Activated CD8-positive, alpha-beta T cell treated with anti-CD3 and anti-CD28 coated beads for 36 hours (primary cell): ENCODE measurements at regions not wholly inside any gene's neighbourhood (a gene's known extent, or its start where the extent isn't known, plus 50 kb on each side); places are given as distances from the start of the nearest gene placed in this dataset.

ENCODE experiments used
- ATAC-seq: fragments of 200-7000 bp; cut with Tn5 transposase; one replicate; pipeline ENCODE4 v1.10.0; 2021; ENCODE audit warnings: mild to moderate bottlenecking, moderate library complexity
- CTCF ChIA-PET: fragments of 350-600 bp; sonication (Branson Sonifier 250); formaldehyde crosslinking; loops from one replicate; lab custom pipeline; 2021; ENCODE audit warnings: antibody characterized with exemption; lab: Charles Lee
- POLR2A ChIA-PET: fragments of 350-600 bp; sonication (Branson Sonifier 250); formaldehyde crosslinking; loops from one replicate; lab custom pipeline; 2021; ENCODE audit warnings: antibody characterized with exemption; lab: Charles Lee
- DNase-seq: peaks from one replicate; pipeline ENCODE4 v3.0.0-alpha.2; 2020
- H3K27ac Mint-ChIP-seq: one replicate; pipeline ENCODE4 v1.8.0; 2021; ENCODE audit warnings: mild to moderate bottlenecking, mixed read lengths
- H3K27me3 Mint-ChIP-seq: one replicate; pipeline ENCODE4 v1.8.0; 2021; ENCODE audit warnings: mixed read lengths
- H3K36me3 Mint-ChIP-seq: one replicate; pipeline ENCODE4 v1.8.0; 2021; ENCODE audit warnings: low read depth, mixed read lengths
- H3K4me1 Mint-ChIP-seq: one replicate; pipeline ENCODE4 v1.8.0; 2021; ENCODE audit warnings: low read depth, mixed read lengths
- H3K4me3 Mint-ChIP-seq: one replicate; pipeline ENCODE4 v1.8.0; 2021; ENCODE audit warnings: mild to moderate bottlenecking, moderate library complexity, mixed read lengths
- H3K9me3 Mint-ChIP-seq: one replicate; pipeline ENCODE4 v1.8.0; 2021; ENCODE audit warnings: mixed read lengths
- intact Hi-C: fragments of 100-400 bp; cut with micrococcal nuclease; formaldehyde crosslinking; loops from one replicate; pipeline ENCODE4 v1.10.0; 2022
- TF ChIP-seq, protein P1 (sequence below): fragments of 200-600 bp; IDR thresholded peaks from one replicate; pipeline ENCODE4 v1.8.0; 2022; ENCODE audit warnings: antibody characterized with exemption, mild to moderate bottlenecking

DNA sequence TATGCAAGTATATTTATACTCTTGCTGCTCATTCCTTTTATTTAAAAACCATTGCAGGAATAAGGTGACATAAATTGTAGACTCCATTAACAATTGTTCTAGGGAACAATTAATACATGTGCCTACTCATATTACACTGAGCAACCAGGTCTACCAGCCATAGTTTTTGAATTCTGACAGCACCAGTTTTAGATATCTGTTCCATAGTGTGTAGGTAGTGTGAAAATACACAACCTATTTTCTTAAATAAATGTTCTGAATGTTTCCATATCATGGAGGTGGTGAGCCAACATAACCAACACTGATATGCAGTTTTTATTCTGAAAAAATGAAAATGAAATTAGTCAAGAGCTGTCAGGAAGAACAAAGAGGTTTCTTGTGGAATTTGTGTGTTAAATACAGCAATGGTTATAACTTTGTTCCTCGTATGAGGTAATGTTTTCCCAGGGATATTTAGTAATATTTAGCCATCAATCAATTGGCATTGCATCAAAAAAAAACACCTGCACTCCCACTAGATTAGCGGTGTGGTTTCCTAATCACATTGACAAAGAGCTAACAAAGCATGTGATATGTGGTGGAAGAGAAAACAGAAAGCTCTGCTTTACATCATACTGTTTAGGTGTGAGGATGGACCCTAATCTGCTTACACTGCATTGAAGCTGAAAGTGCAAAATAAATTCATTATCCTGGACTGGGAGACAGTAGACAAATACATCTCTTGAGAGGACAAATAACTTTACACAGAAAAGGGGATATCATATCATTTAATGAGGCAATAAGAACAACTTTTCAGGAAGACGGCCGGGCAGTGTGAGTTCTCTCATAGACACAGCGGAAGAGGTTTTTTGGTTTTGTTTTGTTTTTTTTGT, 369.5 kb upstream of the THBS1 start:
- Mint-ChIP-seq H3K4me3 (no peak overlapping the region), H3K36me3 (no peaks in the 10 kb centered on the region), H3K4me1 (peaks cover 2% of the 10 kb centered on the region), H3K9me3 (peaks cover 10% of the 10 kb centered on the region), H3K27ac (no peak overlapping the region), H3K27me3 (peaks cover 21% of the 10 kb centered on the region)
- TF ChIP-seq, protein P1, sequence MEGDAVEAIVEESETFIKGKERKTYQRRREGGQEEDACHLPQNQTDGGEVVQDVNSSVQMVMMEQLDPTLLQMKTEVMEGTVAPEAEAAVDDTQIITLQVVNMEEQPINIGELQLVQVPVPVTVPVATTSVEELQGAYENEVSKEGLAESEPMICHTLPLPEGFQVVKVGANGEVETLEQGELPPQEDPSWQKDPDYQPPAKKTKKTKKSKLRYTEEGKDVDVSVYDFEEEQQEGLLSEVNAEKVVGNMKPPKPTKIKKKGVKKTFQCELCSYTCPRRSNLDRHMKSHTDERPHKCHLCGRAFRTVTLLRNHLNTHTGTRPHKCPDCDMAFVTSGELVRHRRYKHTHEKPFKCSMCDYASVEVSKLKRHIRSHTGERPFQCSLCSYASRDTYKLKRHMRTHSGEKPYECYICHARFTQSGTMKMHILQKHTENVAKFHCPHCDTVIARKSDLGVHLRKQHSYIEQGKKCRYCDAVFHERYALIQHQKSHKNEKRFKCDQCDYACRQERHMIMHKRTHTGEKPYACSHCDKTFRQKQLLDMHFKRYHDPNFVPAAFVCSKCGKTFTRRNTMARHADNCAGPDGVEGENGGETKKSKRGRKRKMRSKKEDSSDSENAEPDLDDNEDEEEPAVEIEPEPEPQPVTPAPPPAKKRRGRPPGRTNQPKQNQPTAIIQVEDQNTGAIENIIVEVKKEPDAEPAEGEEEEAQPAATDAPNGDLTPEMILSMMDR, result no peak
- POLR2A ChIA-PET, result interaction anchor here (0.9 kb wide), 1 partner anchor 30 kb away, joined by 3 read pairs; no protein-coding TSS in a partner anchor
- CTCF ChIA-PET, result no interaction called here
- intact Hi-C loops, result no loop called here
- DNase-seq (no peak), ATAC-seq (no peak)

DNA sequence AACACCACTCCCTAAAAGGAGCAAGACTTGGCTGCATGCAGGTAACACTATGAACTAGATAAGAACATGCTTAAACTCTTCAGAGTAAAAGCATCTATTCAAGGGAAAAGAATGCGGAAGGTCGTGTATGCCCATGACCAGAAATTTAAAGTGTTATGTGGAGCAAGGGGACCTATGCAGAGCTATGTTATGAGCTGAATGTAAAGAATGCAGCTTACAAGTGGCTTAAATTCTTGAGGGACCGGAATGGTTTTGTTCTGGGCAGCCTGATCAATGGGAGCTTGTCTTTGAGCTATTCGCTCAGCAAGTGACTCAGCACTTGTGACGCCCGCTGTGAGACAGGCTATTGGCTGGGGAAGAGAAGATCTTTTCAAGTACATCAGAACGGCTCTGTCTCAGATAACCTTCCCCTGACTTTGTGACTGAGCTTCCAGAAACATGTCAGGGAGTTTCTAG, 367.5 kb upstream of the THBS1 start:
- intact Hi-C loops, result no loop called here
- Mint-ChIP-seq H3K27me3 (peaks cover 29% of the 10 kb centered on the region), H3K36me3 (no peaks in the 10 kb centered on the region), H3K9me3 (peaks cover 13% of the 10 kb centered on the region), H3K4me1 (peaks cover 2% of the 10 kb centered on the region), H3K4me3 (no peak overlapping the region), H3K27ac (no peak overlapping the region)
- ChIA-PET POLR2A (no interaction called here), CTCF (interaction anchor here (0.9 kb wide), 1 partner anchor 237 kb away, joined by 3 read pairs; no protein-coding TSS in a partner anchor)
- DNase-seq (no peak), ATAC-seq (no peak)
- TF ChIP-seq, protein P1, result no peak

- CTCF ChIA-PET, result no interaction called here
- ATAC-seq (no peak), DNase-seq (no peak)
- H3K9me3 Mint-ChIP-seq, result peaks cover 13% of the 10 kb centered on the region
- intact Hi-C loops, result no loop called here
- peaks cover 2% of the 10 kb centered on the region for H3K4me1 Mint-ChIP-seq
- POLR2A ChIA-PET, result no interaction called here
- peaks cover 37% of the 10 kb centered on the region for H3K27me3 Mint-ChIP-seq
- TF ChIP-seq, protein P1, result no peak
- H3K36me3 Mint-ChIP-seq, result no peaks in the 10 kb centered on the region
- H3K27ac Mint-ChIP-seq, result no peak overlapping the region
- no peak overlapping the region for H3K4me3 Mint-ChIP-seq
Observed at GRCh38 chr15:39215015-39215414, 365.9 kb upstream of the THBS1 start.

DNA sequence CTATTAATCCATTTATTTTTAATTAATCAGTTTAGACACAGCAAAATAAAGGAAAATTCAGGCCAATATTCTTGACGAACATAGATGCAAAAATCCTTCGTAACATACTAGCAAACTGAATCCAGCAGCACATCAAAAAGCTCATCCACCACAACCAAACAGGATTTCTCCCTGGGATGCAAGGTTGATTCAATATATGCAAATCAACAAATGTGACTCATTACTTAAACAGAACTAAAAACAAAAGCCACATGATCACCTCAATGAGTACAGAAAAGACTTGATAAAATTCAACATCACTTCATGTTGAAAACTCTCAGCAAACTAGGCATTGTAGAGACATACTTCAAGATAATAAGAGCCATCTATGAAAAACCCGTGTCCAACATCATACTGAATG, 364.1 kb upstream of the THBS1 start:
- H3K4me3 Mint-ChIP-seq, result no peak overlapping the region
- intact Hi-C loops, result no loop called here
- H3K9me3 Mint-ChIP-seq, result peaks cover 8% of the 10 kb centered on the region
- no peaks in the 10 kb centered on the region for H3K4me1 Mint-ChIP-seq
- DNase-seq, result no peak
- POLR2A ChIA-PET, result no interaction called here
- TF ChIP-seq, protein P1, result no peak
- H3K36me3 Mint-ChIP-seq, result no peaks in the 10 kb centered on the region
- CTCF ChIA-PET, result no interaction called here
- no peak for ATAC-seq
- peaks cover 30% of the 10 kb centered on the region for H3K27me3 Mint-ChIP-seq
- no peak overlapping the region for H3K27ac Mint-ChIP-seq

- TF ChIP-seq, protein P1, result no peak
- ChIA-PET CTCF (no interaction called here), POLR2A (no interaction called here)
- ATAC-seq (no peak), DNase-seq (no peak)
- H3K9me3 Mint-ChIP-seq, result peaks cover 4% of the 10 kb centered on the region
- no peaks in the 10 kb centered on the region for H3K36me3 Mint-ChIP-seq
- no peaks in the 10 kb centered on the region for H3K4me1 Mint-ChIP-seq
- intact Hi-C loops, result no loop called here
- H3K27ac Mint-ChIP-seq, result no peak overlapping the region
- no peak overlapping the region for H3K4me3 Mint-ChIP-seq
- peaks cover 23% of the 10 kb centered on the region for H3K27me3 Mint-ChIP-seq
Observed at GRCh38 chr15:39219608-39220007, 361.3 kb upstream of the THBS1 start.
